Vagina (tissue), 2 donors: ENCODE measurements at regions not wholly inside any gene's neighbourhood (a gene's known extent, or its start where the extent isn't known, plus 50 kb on each side); places are given as distances from the start of the nearest gene placed in this dataset.
"Not testable (repeated sequence)": the region's sequence is repeated elsewhere in the genome, so short reads cannot be mapped to it uniquely, and the experiment has no call there.

ENCODE experiments used
- DNase-seq, 2 donors: peaks; one replicate each; pipeline ENCODE4 v3.0.0-alpha.2; 2017; ENCODE audit errors: extremely low spot score in 2 of 2
- H3K27ac ChIP-seq: fragments of 200-600 bp; sonication (generic); one replicate; pipeline ENCODE4 v1.5.1; 2019
- H3K27me3 ChIP-seq: fragments of 200-600 bp; sonication (generic); one replicate; pipeline ENCODE4 v1.5.1; 2019
- H3K36me3 ChIP-seq, 2 donors: fragments of 200-600 bp; sonication (generic); one replicate each; pipeline ENCODE4 v1.5.1; 2017 to 2019
- H3K4me1 ChIP-seq: fragments of 200-600 bp; sonication (generic); one replicate; pipeline ENCODE4 v1.5.1; 2019
- H3K4me3 ChIP-seq, 2 donors: fragments of 200-600 bp; sonication (generic); 1 replicate in 1 of 2; 2 replicates in 1 of 2; pipeline ENCODE4 v1.5.1; 2016 to 2019
- H3K9me3 ChIP-seq: fragments of 200-600 bp; sonication (generic); one replicate; pipeline ENCODE4 v1.5.1; 2019
- CTCF ChIP-seq, 3 experiments: fragments of 450-650 bp in 2 of 3; fragments of 200-600 bp in 1 of 3; sonication (generic) in 1 of 3; IDR thresholded peaks; one replicate each; pipeline ENCODE4 v1.5.1; 2017 to 2019; ENCODE audit warnings: antibody characterized with exemption in 3 of 3, mild to moderate bottlenecking in 2 of 3, moderate library complexity in 2 of 3
- POLR2A ChIP-seq, 2 donors: fragments of 450-650 bp; IDR thresholded peaks; one replicate each; pipeline ENCODE4 v1.6.1; 2017; ENCODE audit warnings: antibody characterized with exemption in 2 of 2, mild to moderate bottlenecking in 2 of 2, moderate library complexity in 2 of 2
- POLR2AphosphoS5 ChIP-seq, 2 donors: sonication (generic); formaldehyde crosslinking; IDR thresholded peaks; one replicate each; pipeline ENCODE4 v1.9.0; 2017; ENCODE audit warnings: antibody characterized with exemption in 2 of 2, mild to moderate bottlenecking in 2 of 2, low read depth in 1 of 2; ENCODE audit not compliant: insufficient read depth in 1 of 2
- intact Hi-C: fragments of 100-400 bp; cut with DNase I; formaldehyde crosslinking; loops from one replicate; pipeline ENCODE4 v1.15.1; 2023

GRCh38 chr3:86887876-86888275 is 103.1 kb downstream of the VGLL3 start:
- Histone ChIP-seq H3K27ac (no peak overlapping the region), H3K9me3 (no peaks in the 10 kb centered on the region), H3K4me3 (no peak overlapping the region), H3K36me3 (no peaks in the 10 kb centered on the region), H3K27me3 (no peaks in the 10 kb centered on the region), H3K4me1 (no peaks in the 10 kb centered on the region)
- intact Hi-C loops: no loop called here
- TF ChIP-seq CTCF (IDR thresholded peaks at IDR 0.05) (no peak), POLR2AphosphoS5 (IDR thresholded peaks at IDR 0.05; ENCODE audit: insufficient read depth in 1 of 2, low read depth in 1 of 2) (no peak), POLR2A (IDR thresholded peaks at IDR 0.05) (no peak)
- DNase-seq: no peak

- Histone ChIP-seq H3K27me3 (no peaks in the 10 kb centered on the region), H3K9me3 (no peaks in the 10 kb centered on the region), H3K27ac (no peak overlapping the region), H3K4me3 (no peak overlapping the region), H3K36me3 (no peaks in the 10 kb centered on the region), H3K4me1 (no peaks in the 10 kb centered on the region)
- intact Hi-C loops: no loop called here
- no peak for DNase-seq
- no peak for TF ChIP-seq POLR2AphosphoS5 (IDR thresholded peaks at IDR 0.05; ENCODE audit: insufficient read depth in 1 of 2, low read depth in 1 of 2)
- TF ChIP-seq CTCF (IDR thresholded peaks at IDR 0.05): no peak
- TF ChIP-seq POLR2A (IDR thresholded peaks at IDR 0.05): no peak
These were observed 110.9 kb downstream of the VGLL3 start for GRCh38 chr3:86880066-86880465.

GRCh38 chr3:86876504-86877181 is 114.3 kb downstream of the VGLL3 start:
- H3K27ac ChIP-seq, H3K4me1 ChIP-seq, H3K36me3 ChIP-seq, H3K4me3 ChIP-seq, H3K27me3 ChIP-seq, DNase-seq, H3K9me3 ChIP-seq, intact Hi-C loops: not testable (repeated sequence)

GRCh38 chr3:86874790-86875189 is 116.2 kb downstream of the VGLL3 start:
- H3K27me3 ChIP-seq, H3K9me3 ChIP-seq, DNase-seq, H3K4me1 ChIP-seq, intact Hi-C loops, H3K27ac ChIP-seq, H3K36me3 ChIP-seq, H3K4me3 ChIP-seq: not testable (repeated sequence)

- H3K27ac ChIP-seq: no peak overlapping the region
- no peak for DNase-seq
- no peak overlapping the region for H3K4me3 ChIP-seq
- intact Hi-C loops: no loop called here
- H3K36me3 ChIP-seq: no peaks in the 10 kb centered on the region
- H3K27me3 ChIP-seq: no peaks in the 10 kb centered on the region
- H3K9me3 ChIP-seq: no peaks in the 10 kb centered on the region
- no peak for TF ChIP-seq CTCF (IDR thresholded peaks at IDR 0.05)
- no peaks in the 10 kb centered on the region for H3K4me1 ChIP-seq
These were observed 121.4 kb downstream of the VGLL3 start for GRCh38 chr3:86869566-86869965.

- intact Hi-C loops: no loop called here
- no peak overlapping the region for H3K27ac ChIP-seq
These were observed 123.0 kb downstream of the VGLL3 start for GRCh38 chr3:86867982-86868381.

More at GRCh38 chr3:86867982-86868381, 123.0 kb downstream of the VGLL3 start:
- Histone ChIP-seq H3K27me3 (no peaks in the 10 kb centered on the region), H3K9me3 (no peaks in the 10 kb centered on the region), H3K4me1 (no peaks in the 10 kb centered on the region), H3K4me3 (no peak overlapping the region), H3K36me3 (no peaks in the 10 kb centered on the region)
- TF ChIP-seq CTCF (IDR thresholded peaks at IDR 0.05): no peak
- no peak for TF ChIP-seq POLR2A (IDR thresholded peaks at IDR 0.05)
- no peak for TF ChIP-seq POLR2AphosphoS5 (IDR thresholded peaks at IDR 0.05; ENCODE audit: insufficient read depth in 1 of 2, low read depth in 1 of 2)
- DNase-seq: no peak
